Stomach (tissue), 4 donors: ENCODE measurements at regions not wholly inside any gene's neighbourhood (a gene's known extent, or its start where the extent isn't known, plus 50 kb on each side); places are given as distances from the start of the nearest gene placed in this dataset.

Source experiments
- POLR2A ChIP-seq, 4 donors: fragments of 450-650 bp; IDR thresholded peaks; one replicate each; pipeline ENCODE4 v1.6.1; 2016; ENCODE audit warnings: antibody characterized with exemption in 4 of 4, control low read depth in 2 of 4, mild to moderate bottlenecking in 1 of 4, moderate library complexity in 1 of 4
- TF ChIP-seq, protein P1 (sequence below), 7 experiments: fragments of 450-650 bp in 4 of 7; fragments of 200-600 bp in 3 of 7; sonication (generic) in 3 of 7; IDR thresholded peaks; one replicate each; pipeline ENCODE4 v1.5.1; 2016 to 2019; ENCODE audit warnings: antibody characterized with exemption in 7 of 7, control low read depth in 2 of 7, mild to moderate bottlenecking in 1 of 7

DNA sequence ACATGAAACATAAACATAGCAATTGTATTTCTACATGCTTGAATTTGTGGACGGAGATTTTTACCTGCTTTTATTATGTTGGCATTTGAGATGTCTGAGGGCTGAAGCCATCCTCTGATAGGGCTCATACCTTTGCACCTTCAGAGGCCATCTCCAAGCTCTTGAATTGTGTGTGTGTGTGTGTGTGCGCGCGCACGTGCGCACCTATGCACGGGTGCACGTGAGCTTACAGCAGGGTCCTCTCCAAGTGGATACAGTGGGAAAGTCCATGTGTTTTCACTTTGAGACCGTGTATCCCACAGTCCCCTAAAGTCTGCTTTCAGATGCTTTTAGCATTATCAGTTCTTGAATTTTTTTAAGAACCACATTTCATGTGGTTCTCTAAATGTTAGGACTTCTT is 178.6 kb downstream of the RAB11FIP2 start:
- no peak for TF ChIP-seq POLR2A (IDR thresholded peaks at IDR 0.05)
- TF ChIP-seq, protein P1, sequence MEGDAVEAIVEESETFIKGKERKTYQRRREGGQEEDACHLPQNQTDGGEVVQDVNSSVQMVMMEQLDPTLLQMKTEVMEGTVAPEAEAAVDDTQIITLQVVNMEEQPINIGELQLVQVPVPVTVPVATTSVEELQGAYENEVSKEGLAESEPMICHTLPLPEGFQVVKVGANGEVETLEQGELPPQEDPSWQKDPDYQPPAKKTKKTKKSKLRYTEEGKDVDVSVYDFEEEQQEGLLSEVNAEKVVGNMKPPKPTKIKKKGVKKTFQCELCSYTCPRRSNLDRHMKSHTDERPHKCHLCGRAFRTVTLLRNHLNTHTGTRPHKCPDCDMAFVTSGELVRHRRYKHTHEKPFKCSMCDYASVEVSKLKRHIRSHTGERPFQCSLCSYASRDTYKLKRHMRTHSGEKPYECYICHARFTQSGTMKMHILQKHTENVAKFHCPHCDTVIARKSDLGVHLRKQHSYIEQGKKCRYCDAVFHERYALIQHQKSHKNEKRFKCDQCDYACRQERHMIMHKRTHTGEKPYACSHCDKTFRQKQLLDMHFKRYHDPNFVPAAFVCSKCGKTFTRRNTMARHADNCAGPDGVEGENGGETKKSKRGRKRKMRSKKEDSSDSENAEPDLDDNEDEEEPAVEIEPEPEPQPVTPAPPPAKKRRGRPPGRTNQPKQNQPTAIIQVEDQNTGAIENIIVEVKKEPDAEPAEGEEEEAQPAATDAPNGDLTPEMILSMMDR (IDR thresholded peaks at IDR 0.05) = no peak
